ENCODE measurements at regions not wholly inside any gene's neighbourhood (a gene's known extent, or its start where the extent isn't known, plus 50 kb on each side); places are given as distances from the start of the nearest gene placed in this dataset.

DNA sequence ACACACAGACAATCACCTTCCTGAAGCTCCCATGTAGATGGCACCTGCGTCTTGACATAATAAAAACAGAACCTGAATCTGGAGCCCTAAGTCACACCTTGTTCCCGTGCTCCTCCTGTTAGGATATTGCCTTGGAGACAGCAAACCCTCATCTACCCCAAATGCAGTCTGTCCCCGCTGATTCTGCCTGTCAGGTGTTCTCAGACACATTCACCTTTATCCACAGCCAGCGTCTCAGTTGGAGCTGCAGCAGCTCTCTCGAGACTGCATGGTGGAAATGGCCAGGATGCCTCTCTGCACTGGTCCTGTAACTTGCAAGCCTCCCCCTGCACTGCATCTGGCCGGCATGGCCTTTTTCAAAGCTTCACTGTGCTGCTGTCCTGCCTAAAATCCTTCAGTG is 218.0 kb upstream of the ZNF32 start:
- TF ChIP-seq, protein P1, sequence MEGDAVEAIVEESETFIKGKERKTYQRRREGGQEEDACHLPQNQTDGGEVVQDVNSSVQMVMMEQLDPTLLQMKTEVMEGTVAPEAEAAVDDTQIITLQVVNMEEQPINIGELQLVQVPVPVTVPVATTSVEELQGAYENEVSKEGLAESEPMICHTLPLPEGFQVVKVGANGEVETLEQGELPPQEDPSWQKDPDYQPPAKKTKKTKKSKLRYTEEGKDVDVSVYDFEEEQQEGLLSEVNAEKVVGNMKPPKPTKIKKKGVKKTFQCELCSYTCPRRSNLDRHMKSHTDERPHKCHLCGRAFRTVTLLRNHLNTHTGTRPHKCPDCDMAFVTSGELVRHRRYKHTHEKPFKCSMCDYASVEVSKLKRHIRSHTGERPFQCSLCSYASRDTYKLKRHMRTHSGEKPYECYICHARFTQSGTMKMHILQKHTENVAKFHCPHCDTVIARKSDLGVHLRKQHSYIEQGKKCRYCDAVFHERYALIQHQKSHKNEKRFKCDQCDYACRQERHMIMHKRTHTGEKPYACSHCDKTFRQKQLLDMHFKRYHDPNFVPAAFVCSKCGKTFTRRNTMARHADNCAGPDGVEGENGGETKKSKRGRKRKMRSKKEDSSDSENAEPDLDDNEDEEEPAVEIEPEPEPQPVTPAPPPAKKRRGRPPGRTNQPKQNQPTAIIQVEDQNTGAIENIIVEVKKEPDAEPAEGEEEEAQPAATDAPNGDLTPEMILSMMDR (IDR thresholded peaks at IDR 0.05; ENCODE audit: low read length) = no peak
- TF ChIP-seq EZH2 (optimal IDR thresholded peaks at IDR 0.05; ENCODE audit: low read depth, low read length) = no peak
